Ovary (tissue), 7 donors: ENCODE measurements at regions not wholly inside any gene's neighbourhood (a gene's known extent, or its start where the extent isn't known, plus 50 kb on each side); places are given as distances from the start of the nearest gene placed in this dataset.

ENCODE experiments used
- DNase-seq, 5 donors: peaks; one replicate each; pipeline ENCODE4 v3.0.0-alpha.2; 2019 to 2020
- H3K27ac ChIP-seq, 2 donors: fragments of 200-600 bp; one replicate each; pipeline versions ENCODE4 v1.5.1 to v1.8.0; 2019 to 2022
- H3K27me3 ChIP-seq: fragments of 200-600 bp; one replicate; pipeline ENCODE4 v1.8.0; 2022
- H3K36me3 ChIP-seq: fragments of 200-600 bp; sonication (generic); one replicate; pipeline ENCODE4 v1.5.1; 2019
- H3K4me1 ChIP-seq: one replicate; pipeline ENCODE4 v1.8.1; 2013; ENCODE audit warnings: mild to moderate bottlenecking, moderate library complexity; ENCODE audit not compliant: insufficient read depth
- H3K4me3 ChIP-seq: fragments of 200-600 bp; sonication (generic); one replicate; pipeline ENCODE4 v1.5.1; 2017
- H3K9me3 ChIP-seq, 2 donors: fragments of 200-600 bp in 1 of 2; sonication (generic) in 1 of 2; one replicate each; pipeline versions ENCODE4 v1.5.1 to v1.8.1; 2013 to 2019; ENCODE audit warnings: mild to moderate bottlenecking in 1 of 2, moderate library complexity in 1 of 2
- CTCF ChIP-seq, 3 donors: fragments of 450-650 bp in 2 of 3; fragments of 200-600 bp in 1 of 3; IDR thresholded peaks; one replicate each; pipeline versions ENCODE4 v1.5.1 to v1.8.0; 2016 to 2022; ENCODE audit warnings: antibody characterized with exemption in 3 of 3, mild to moderate bottlenecking in 1 of 3
- EP300 ChIP-seq: sonication (generic); formaldehyde crosslinking; IDR thresholded peaks from one replicate; pipeline ENCODE4 v1.6.1; 2017; ENCODE audit warnings: antibody characterized with exemption
- POLR2A ChIP-seq: fragments of 450-650 bp; IDR thresholded peaks from one replicate; pipeline ENCODE4 v1.6.1; 2017; ENCODE audit warnings: antibody characterized with exemption, mild to moderate bottlenecking, moderate library complexity
- WGBS, 3 donors: extraction: QIAGEN DNeasy Blood & Tissue Kit in 1 of 3; methylation state at CpG; one replicate each; pipeline versions ENCODE4 v1.1.5 to v1.1.7; 2013 to 2017; 5-methylcytosine and 5-hydroxymethylcytosine counted together
- intact Hi-C, 4 donors: fragments of 100-400 bp; cut with DNase I; formaldehyde crosslinking; loops; one replicate each; pipeline versions ENCODE4 v1.11.0 to v1.15.1; 2022 to 2023
- donor health status: DM: no; HTN: no; CAD: no; lungs with moderate emphysema.
- donor health status: DM: no; HTN: no; CAD: no.
- donor health status: Bipolar disorder and iron deficiency.
- donor health status: DM: no; HTN: no; CAD: no.
- donor health status: DM: yes; HTN: yes; CAD: no.

GRCh38 chr10:88083597-88083989, 220.2 kb downstream of the PTEN start:
- H3K27ac ChIP-seq, result no peak overlapping the region
- no peaks in the 10 kb centered on the region for H3K36me3 ChIP-seq
- intact Hi-C loops, result no loop called here
- H3K9me3 ChIP-seq, result no peaks in the 10 kb centered on the region
- 62 to 78% (median 73%) methylated on average over 7 of the region's 7 CpGs for WGBS, 3 donors
- no peaks in the 10 kb centered on the region for H3K27me3 ChIP-seq
- TF ChIP-seq EP300 (no peak), POLR2A (no peak), CTCF (IDR thresholded peaks at IDR 0.05) (no peak)
- H3K4me3 ChIP-seq, result no peak overlapping the region
- no peak for DNase-seq
- no peaks in the 10 kb centered on the region for H3K4me1 ChIP-seq

- no peaks in the 10 kb centered on the region for H3K9me3 ChIP-seq
- no peaks in the 10 kb centered on the region for H3K27me3 ChIP-seq
- no peaks in the 10 kb centered on the region for H3K4me1 ChIP-seq
- WGBS, 3 donors, result 93 to 96% (median 95%) methylated on average over 9 of the region's 9 CpGs
- intact Hi-C loops, result loop anchor here in 1 of 4 donors (5.0 kb wide), 1 partner anchor 1386 kb away; no protein-coding TSS in a partner anchor
- no peak for DNase-seq
- no peaks in the 10 kb centered on the region for H3K36me3 ChIP-seq
- H3K4me3 ChIP-seq, result no peak overlapping the region
- no peak overlapping the region for H3K27ac ChIP-seq
- TF ChIP-seq CTCF (IDR thresholded peaks at IDR 0.05), result no peak
- no peak for TF ChIP-seq EP300
- TF ChIP-seq POLR2A, result no peak
Observed at GRCh38 chr10:88086187-88086960, 222.9 kb downstream of the PTEN start.

GRCh38 chr10:88088441-88089340, 225.3 kb downstream of the PTEN start:
- no peaks in the 10 kb centered on the region for H3K4me1 ChIP-seq
- DNase-seq, result no peak
- TF ChIP-seq CTCF (IDR thresholded peaks at IDR 0.05) (no peak), EP300 (no peak), POLR2A (no peak)
- no peaks in the 10 kb centered on the region for H3K36me3 ChIP-seq
- 88 to 94% (median 91%) methylated on average over 9 of the region's 9 CpGs for WGBS, 3 donors
- intact Hi-C loops, result loop anchor here in 1 of 4 donors (5.0 kb wide), 1 partner anchor 1384 kb away; no protein-coding TSS in a partner anchor
- H3K4me3 ChIP-seq, result no peak overlapping the region
- no peak overlapping the region for H3K27ac ChIP-seq
- H3K9me3 ChIP-seq, result no peaks in the 10 kb centered on the region
- no peaks in the 10 kb centered on the region for H3K27me3 ChIP-seq

GRCh38 chr10:88089498-88089897, 226.1 kb downstream of the PTEN start:
- intact Hi-C loops, result loop anchor here in 1 of 4 donors (5.0 kb wide), 1 partner anchor 1383 kb away; no protein-coding TSS in a partner anchor
- no peak overlapping the region for H3K4me3 ChIP-seq
- H3K36me3 ChIP-seq, result no peaks in the 10 kb centered on the region
- no peak for TF ChIP-seq EP300
- TF ChIP-seq CTCF (IDR thresholded peaks at IDR 0.05), result no peak
- no peak for TF ChIP-seq POLR2A
- no peaks in the 10 kb centered on the region for H3K9me3 ChIP-seq
- H3K27ac ChIP-seq, result no peak overlapping the region
- no peaks in the 10 kb centered on the region for H3K4me1 ChIP-seq
- DNase-seq, result no peak
- H3K27me3 ChIP-seq, result no peaks in the 10 kb centered on the region
